PC-9 (cell line): ENCODE measurements at regions not wholly inside any gene's neighbourhood (a gene's known extent, or its start where the extent isn't known, plus 50 kb on each side); places are given as distances from the start of the nearest gene placed in this dataset.

Experiments used
- BruUV-seq: library from RNA; stranded (reverse); fragments of 400-500 nt; replicated peaks from 2 replicates; lab custom pipeline; 2021; lab: Mats Ljungman, UMichigan
- CTCF ChIA-PET: fragments of 300-600 bp; sonication (Branson Sonifier 250); formaldehyde crosslinking; loops from one replicate; lab custom pipeline; 2022; ENCODE audit warnings: antibody characterized with exemption; lab: Charles Lee
- POLR2A ChIA-PET: fragments of 300-600 bp; sonication (Branson Sonifier 250); formaldehyde crosslinking; loops from one replicate; lab custom pipeline; 2022; ENCODE audit warnings: antibody characterized with exemption; ENCODE audit not compliant: unreplicated experiment; lab: Charles Lee
- DNase-seq, 2 experiments: peaks; one replicate each; pipeline versions ENCODE4 v3.0.0 to v3.0.0-alpha.2; 2015 to 2022; ENCODE audit warnings: mixed read lengths in 1 of 2
- H2AFZ ChIP-seq: fragments of 200-600 bp; sonication (generic); 2 replicates; pipeline ENCODE4 v1.8.1; 2017; ENCODE audit warnings: antibody characterized with exemption
- H3F3A ChIP-seq: fragments of 200-600 bp; sonication (generic); 2 replicates; pipeline ENCODE4 v1.8.1; 2017; ENCODE audit warnings: antibody characterized with exemption, mild to moderate bottlenecking, low read depth; ENCODE audit not compliant: insufficient read depth
- H3K27ac ChIP-seq: fragments of 200-600 bp; sonication (generic); 2 replicates; pipeline ENCODE4 v1.6.1; 2016; ENCODE audit warnings: mixed run types
- H3K27me3 ChIP-seq: fragments of 200-600 bp; sonication (generic); 2 replicates; pipeline ENCODE4 v1.6.1; 2016; ENCODE audit warnings: low read depth, mixed run types; ENCODE audit not compliant: insufficient read depth
- H3K36me3 ChIP-seq: fragments of 200-600 bp; sonication (generic); 2 replicates; pipeline ENCODE4 v1.6.1; 2016; ENCODE audit warnings: low read depth, mixed run types
- H3K4me1 ChIP-seq: fragments of 200-600 bp; sonication (generic); replicated peaks from 2 replicates; pipeline ENCODE4 v1.6.1; 2016; ENCODE audit warnings: mixed run types; ENCODE audit not compliant: insufficient read depth
- H3K4me2 ChIP-seq: fragments of 200-600 bp; sonication (generic); 2 replicates; pipeline ENCODE4 v1.6.1; 2017; ENCODE audit warnings: mixed run types
- H3K4me3 ChIP-seq: fragments of 200-600 bp; sonication (generic); 2 replicates; pipeline ENCODE4 v1.6.1; 2016; ENCODE audit warnings: mixed run types
- H3K79me2 ChIP-seq: fragments of 200-600 bp; sonication (generic); 2 replicates; pipeline ENCODE4 v1.6.1; 2017; ENCODE audit warnings: low read depth, mixed run types
- H3K9me2 ChIP-seq: fragments of 200-600 bp; sonication (generic); 2 replicates; pipeline ENCODE4 v1.8.1; 2017; ENCODE audit warnings: mild to moderate bottlenecking; ENCODE audit not compliant: insufficient read depth
- H3K9me3 ChIP-seq: fragments of 200-600 bp; sonication (generic); 2 replicates; pipeline ENCODE4 v1.8.1; 2016; ENCODE audit warnings: low read depth; ENCODE audit not compliant: insufficient read depth
- H4K20me1 ChIP-seq: fragments of 200-600 bp; sonication (generic); 2 replicates; pipeline ENCODE4 v1.8.1; 2017; ENCODE audit not compliant: insufficient read depth
- EZH2 ChIP-seq: fragments of 200-600 bp; sonication (generic); IDR thresholded peaks from 2 replicates; pipeline ENCODE4 v1.8.0; 2017; ENCODE audit warnings: antibody characterized with exemption, low read depth
- intact Hi-C: fragments of 100-400 bp; cut with micrococcal nuclease; formaldehyde crosslinking; loops from one replicate; pipeline ENCODE4 v1.10.0; 2022; ENCODE audit not compliant: unreplicated experiment
- TF ChIP-seq, protein P1 (sequence below): fragments of 200-600 bp; sonication (generic); conservative IDR thresholded peaks from 2 replicates; pipeline ENCODE4 v1.6.1; 2017; ENCODE audit warnings: mixed run types, antibody characterized with exemption, mild to moderate bottlenecking, moderate library complexity

DNA sequence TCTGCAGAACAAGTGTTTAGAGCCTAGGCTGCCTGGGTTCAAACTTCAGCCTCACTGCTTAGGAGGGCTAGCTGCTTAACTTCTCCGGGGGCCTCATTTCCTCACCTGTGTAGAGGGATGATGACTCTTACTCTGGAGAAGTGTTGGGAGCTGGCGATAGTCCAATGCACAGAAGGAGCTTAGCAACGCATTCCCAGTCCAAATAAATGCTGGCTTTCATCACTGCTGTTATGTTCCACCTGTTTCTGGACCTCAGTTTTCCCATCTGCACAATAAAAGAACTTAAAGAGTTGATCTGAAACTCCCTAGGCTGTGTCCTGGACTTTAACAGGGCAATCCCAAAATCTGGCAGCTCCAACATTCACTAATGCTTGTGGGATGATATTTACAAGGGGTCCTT, 337.8 kb downstream of the MIAT start:
- BruUV-seq = no TSS peak
- ChIA-PET CTCF (no interaction called here), POLR2A (no interaction called here)
- Histone ChIP-seq H4K20me1 (no peaks in the 10 kb centered on the region), H3K4me2 (no peak overlapping the region), H3K79me2 (no peaks in the 10 kb centered on the region), H3K27ac (no peak overlapping the region), H3F3A (no peaks in the 10 kb centered on the region), H2AFZ (no peak overlapping the region), H3K9me3 (no peaks in the 10 kb centered on the region), H3K4me1 (no peaks in the 10 kb centered on the region), H3K9me2 (no peaks in the 10 kb centered on the region), H3K36me3 (no peaks in the 10 kb centered on the region), H3K4me3 (no peak overlapping the region), H3K27me3 (no peaks in the 10 kb centered on the region)
- intact Hi-C loops = no loop called here
- TF ChIP-seq, protein P1, sequence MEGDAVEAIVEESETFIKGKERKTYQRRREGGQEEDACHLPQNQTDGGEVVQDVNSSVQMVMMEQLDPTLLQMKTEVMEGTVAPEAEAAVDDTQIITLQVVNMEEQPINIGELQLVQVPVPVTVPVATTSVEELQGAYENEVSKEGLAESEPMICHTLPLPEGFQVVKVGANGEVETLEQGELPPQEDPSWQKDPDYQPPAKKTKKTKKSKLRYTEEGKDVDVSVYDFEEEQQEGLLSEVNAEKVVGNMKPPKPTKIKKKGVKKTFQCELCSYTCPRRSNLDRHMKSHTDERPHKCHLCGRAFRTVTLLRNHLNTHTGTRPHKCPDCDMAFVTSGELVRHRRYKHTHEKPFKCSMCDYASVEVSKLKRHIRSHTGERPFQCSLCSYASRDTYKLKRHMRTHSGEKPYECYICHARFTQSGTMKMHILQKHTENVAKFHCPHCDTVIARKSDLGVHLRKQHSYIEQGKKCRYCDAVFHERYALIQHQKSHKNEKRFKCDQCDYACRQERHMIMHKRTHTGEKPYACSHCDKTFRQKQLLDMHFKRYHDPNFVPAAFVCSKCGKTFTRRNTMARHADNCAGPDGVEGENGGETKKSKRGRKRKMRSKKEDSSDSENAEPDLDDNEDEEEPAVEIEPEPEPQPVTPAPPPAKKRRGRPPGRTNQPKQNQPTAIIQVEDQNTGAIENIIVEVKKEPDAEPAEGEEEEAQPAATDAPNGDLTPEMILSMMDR = no peak
- no peak for TF ChIP-seq EZH2
- no peak for DNase-seq

DNA sequence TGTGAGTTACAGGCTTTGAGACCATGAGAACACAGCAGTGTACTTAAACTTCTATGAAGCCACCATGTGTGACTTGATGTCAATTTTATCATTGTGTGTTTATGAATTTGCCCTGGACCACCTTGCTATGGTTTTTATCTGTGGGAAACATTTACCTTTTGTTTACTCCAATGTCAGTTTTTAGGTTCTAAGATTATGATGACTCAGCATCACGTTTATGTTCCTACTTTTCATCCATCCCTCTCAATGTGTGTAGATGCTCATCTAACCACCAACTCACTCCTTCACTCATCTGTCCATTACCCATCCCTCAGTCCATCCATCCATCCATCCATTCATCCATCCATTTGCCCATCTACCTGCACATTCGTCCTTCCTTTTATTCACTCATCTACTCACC, 338.8 kb downstream of the MIAT start:
- Histone ChIP-seq H3F3A (no peaks in the 10 kb centered on the region), H3K27me3 (no peaks in the 10 kb centered on the region), H3K36me3 (no peaks in the 10 kb centered on the region), H3K27ac (no peak overlapping the region), H3K4me2 (no peak overlapping the region), H3K9me3 (no peaks in the 10 kb centered on the region), H3K9me2 (no peaks in the 10 kb centered on the region), H2AFZ (no peak overlapping the region), H4K20me1 (no peaks in the 10 kb centered on the region), H3K4me1 (no peaks in the 10 kb centered on the region), H3K4me3 (no peak overlapping the region), H3K79me2 (no peaks in the 10 kb centered on the region)
- no TSS peak for BruUV-seq
- no peak for TF ChIP-seq EZH2
- TF ChIP-seq, protein P1 = no peak
- DNase-seq = no peak
- ChIA-PET CTCF (no interaction called here), POLR2A (no interaction called here)
- intact Hi-C loops = no loop called here

DNA sequence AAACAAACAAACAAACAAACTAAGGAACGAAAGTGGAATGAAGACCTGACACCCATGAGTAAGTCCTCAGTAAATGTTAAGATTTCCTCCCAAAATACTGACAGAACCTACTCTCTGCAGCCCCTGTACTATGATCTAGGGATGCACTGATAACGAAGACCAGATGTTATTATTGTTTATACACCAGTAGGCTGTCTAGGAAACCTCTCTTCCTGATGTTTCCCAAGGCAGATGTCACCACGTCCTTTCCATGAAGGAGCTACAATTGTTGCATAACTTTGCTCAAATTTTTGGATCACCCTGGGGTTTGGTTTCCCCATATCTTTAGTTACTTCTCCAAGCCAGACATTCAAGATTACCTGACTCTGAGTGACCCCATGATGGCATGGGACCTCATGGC, 340.7 kb downstream of the MIAT start:
- no peaks in the 10 kb centered on the region for H3K27me3 ChIP-seq
- intact Hi-C loops = no loop called here
- no peak overlapping the region for H3K27ac ChIP-seq
- ChIA-PET POLR2A (no interaction called here), CTCF (no interaction called here)
- no peaks in the 10 kb centered on the region for H3K9me2 ChIP-seq
- no peak overlapping the region for H3K4me2 ChIP-seq
- no peak overlapping the region for H3K4me3 ChIP-seq
- H3K9me3 ChIP-seq = no peaks in the 10 kb centered on the region
- no peaks in the 10 kb centered on the region for H3K4me1 ChIP-seq
- DNase-seq = no peak
- H3F3A ChIP-seq = no peaks in the 10 kb centered on the region
- BruUV-seq = no TSS peak
- no peaks in the 10 kb centered on the region for H3K36me3 ChIP-seq
- H2AFZ ChIP-seq = no peak overlapping the region
- no peaks in the 10 kb centered on the region for H4K20me1 ChIP-seq
- no peaks in the 10 kb centered on the region for H3K79me2 ChIP-seq
- TF ChIP-seq, protein P1 = no peak
